Vagina (tissue), 2 donors: ENCODE measurements at regions not wholly inside any gene's neighbourhood (a gene's known extent, or its start where the extent isn't known, plus 50 kb on each side); places are given as distances from the start of the nearest gene placed in this dataset.

Experiments
- DNase-seq, 2 donors: peaks; one replicate each; pipeline ENCODE4 v3.0.0-alpha.2; 2017; ENCODE audit errors: extremely low spot score in 2 of 2
- H3K27ac ChIP-seq: fragments of 200-600 bp; sonication (generic); one replicate; pipeline ENCODE4 v1.5.1; 2019
- H3K27me3 ChIP-seq: fragments of 200-600 bp; sonication (generic); one replicate; pipeline ENCODE4 v1.5.1; 2019
- H3K36me3 ChIP-seq, 2 donors: fragments of 200-600 bp; sonication (generic); one replicate each; pipeline ENCODE4 v1.5.1; 2017 to 2019
- H3K4me1 ChIP-seq: fragments of 200-600 bp; sonication (generic); one replicate; pipeline ENCODE4 v1.5.1; 2019
- H3K4me3 ChIP-seq, 2 donors: fragments of 200-600 bp; sonication (generic); 1 replicate in 1 of 2; 2 replicates in 1 of 2; pipeline ENCODE4 v1.5.1; 2016 to 2019
- H3K9me3 ChIP-seq: fragments of 200-600 bp; sonication (generic); one replicate; pipeline ENCODE4 v1.5.1; 2019
- POLR2A ChIP-seq, 2 donors: fragments of 450-650 bp; IDR thresholded peaks; one replicate each; pipeline ENCODE4 v1.6.1; 2017; ENCODE audit warnings: antibody characterized with exemption in 2 of 2, mild to moderate bottlenecking in 2 of 2, moderate library complexity in 2 of 2
- POLR2AphosphoS5 ChIP-seq, 2 donors: sonication (generic); formaldehyde crosslinking; IDR thresholded peaks; one replicate each; pipeline ENCODE4 v1.9.0; 2017; ENCODE audit warnings: antibody characterized with exemption in 2 of 2, mild to moderate bottlenecking in 2 of 2, low read depth in 1 of 2; ENCODE audit not compliant: insufficient read depth in 1 of 2
- intact Hi-C: fragments of 100-400 bp; cut with DNase I; formaldehyde crosslinking; loops from one replicate; pipeline ENCODE4 v1.15.1; 2023
- TF ChIP-seq, protein P1 (sequence below), 3 experiments: fragments of 450-650 bp in 2 of 3; fragments of 200-600 bp in 1 of 3; sonication (generic) in 1 of 3; IDR thresholded peaks; one replicate each; pipeline ENCODE4 v1.5.1; 2017 to 2019; ENCODE audit warnings: antibody characterized with exemption in 3 of 3, mild to moderate bottlenecking in 2 of 3, moderate library complexity in 2 of 3

DNA sequence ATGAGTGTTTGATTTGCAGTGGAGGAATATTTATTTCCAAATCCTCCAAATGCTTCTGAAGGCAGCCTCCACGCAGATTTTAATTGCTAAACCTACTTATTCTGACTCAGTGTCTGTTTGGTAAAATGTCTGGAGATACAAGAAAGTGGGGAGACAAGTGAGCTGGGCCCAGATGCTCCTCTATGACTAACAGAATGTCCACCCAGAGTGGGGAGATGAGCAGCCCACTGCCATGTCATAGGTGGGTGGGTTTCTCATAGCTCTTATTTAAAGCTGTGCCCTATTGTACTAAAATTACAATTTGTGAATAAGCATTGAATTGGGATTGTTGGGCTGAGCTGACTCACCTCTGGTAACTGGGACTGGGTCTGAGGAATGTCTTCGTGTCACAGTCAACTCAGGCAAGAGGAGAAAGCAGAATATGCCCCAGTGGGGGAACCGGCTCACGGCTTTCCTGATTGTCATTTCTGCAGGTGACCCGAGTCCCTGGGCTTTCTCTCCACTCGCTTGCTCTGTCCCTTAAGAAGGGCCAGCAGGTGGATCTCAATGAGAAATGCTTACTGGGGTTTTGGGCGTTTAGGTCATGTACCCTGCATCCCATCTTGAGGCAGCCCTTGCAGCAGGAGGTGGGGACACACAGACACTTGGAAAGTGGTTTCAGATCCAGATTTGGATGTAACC, 116.3 kb upstream of the SPRED2 start:
- H3K9me3 ChIP-seq, result no peaks in the 10 kb centered on the region
- H3K4me1 ChIP-seq, result no peaks in the 10 kb centered on the region
- no peaks in the 10 kb centered on the region for H3K27me3 ChIP-seq
- no peak overlapping the region for H3K27ac ChIP-seq
- DNase-seq, result no peak
- H3K4me3 ChIP-seq, result no peak overlapping the region
- intact Hi-C loops, result no loop called here
- no peaks in the 10 kb centered on the region for H3K36me3 ChIP-seq
- TF ChIP-seq POLR2AphosphoS5 (IDR thresholded peaks at IDR 0.05; ENCODE audit: insufficient read depth in 1 of 2, low read depth in 1 of 2) (no peak), POLR2A (IDR thresholded peaks at IDR 0.05) (no peak)
- TF ChIP-seq, protein P1, sequence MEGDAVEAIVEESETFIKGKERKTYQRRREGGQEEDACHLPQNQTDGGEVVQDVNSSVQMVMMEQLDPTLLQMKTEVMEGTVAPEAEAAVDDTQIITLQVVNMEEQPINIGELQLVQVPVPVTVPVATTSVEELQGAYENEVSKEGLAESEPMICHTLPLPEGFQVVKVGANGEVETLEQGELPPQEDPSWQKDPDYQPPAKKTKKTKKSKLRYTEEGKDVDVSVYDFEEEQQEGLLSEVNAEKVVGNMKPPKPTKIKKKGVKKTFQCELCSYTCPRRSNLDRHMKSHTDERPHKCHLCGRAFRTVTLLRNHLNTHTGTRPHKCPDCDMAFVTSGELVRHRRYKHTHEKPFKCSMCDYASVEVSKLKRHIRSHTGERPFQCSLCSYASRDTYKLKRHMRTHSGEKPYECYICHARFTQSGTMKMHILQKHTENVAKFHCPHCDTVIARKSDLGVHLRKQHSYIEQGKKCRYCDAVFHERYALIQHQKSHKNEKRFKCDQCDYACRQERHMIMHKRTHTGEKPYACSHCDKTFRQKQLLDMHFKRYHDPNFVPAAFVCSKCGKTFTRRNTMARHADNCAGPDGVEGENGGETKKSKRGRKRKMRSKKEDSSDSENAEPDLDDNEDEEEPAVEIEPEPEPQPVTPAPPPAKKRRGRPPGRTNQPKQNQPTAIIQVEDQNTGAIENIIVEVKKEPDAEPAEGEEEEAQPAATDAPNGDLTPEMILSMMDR (IDR thresholded peaks at IDR 0.05), result no peak

DNA sequence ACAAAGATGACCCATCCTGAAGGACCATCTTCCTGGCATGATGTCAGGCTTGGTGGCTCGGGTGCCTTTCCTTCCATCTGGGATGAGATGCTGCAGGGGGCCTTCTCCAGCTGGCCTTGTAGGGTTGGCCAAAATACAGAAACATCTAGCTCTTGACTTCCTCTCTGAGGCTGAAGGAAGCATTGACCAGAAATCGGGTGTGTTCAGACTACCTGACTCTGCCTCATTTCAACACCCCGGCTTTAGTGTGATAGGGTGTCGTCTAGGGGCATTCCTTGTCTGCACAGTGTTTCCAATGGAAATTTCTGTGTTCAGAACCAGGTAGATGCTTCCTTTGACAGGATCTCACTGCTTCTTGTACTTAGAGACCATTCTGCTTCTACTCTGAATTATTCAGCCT, 115.7 kb upstream of the SPRED2 start:
- intact Hi-C loops, result no loop called here
- H3K4me3 ChIP-seq, result no peak overlapping the region

GRCh38 chr2:65545837-65546805, 113.7 kb upstream of the SPRED2 start:
- Histone ChIP-seq H3K36me3 (no peaks in the 10 kb centered on the region), H3K9me3 (no peaks in the 10 kb centered on the region), H3K4me1 (no peaks in the 10 kb centered on the region), H3K27me3 (no peaks in the 10 kb centered on the region), H3K4me3 (no peak overlapping the region), H3K27ac (no peak overlapping the region)
- no peak for DNase-seq
- intact Hi-C loops, result no loop called here
- TF ChIP-seq, protein P1 (IDR thresholded peaks at IDR 0.05), result no peak
- TF ChIP-seq POLR2A (IDR thresholded peaks at IDR 0.05) (no peak), POLR2AphosphoS5 (IDR thresholded peaks at IDR 0.05; ENCODE audit: insufficient read depth in 1 of 2, low read depth in 1 of 2) (no peak)

More for the DNA sequence above, 115.7 kb upstream of the SPRED2 start:
- TF ChIP-seq POLR2A (IDR thresholded peaks at IDR 0.05) (no peak), POLR2AphosphoS5 (IDR thresholded peaks at IDR 0.05; ENCODE audit: insufficient read depth in 1 of 2, low read depth in 1 of 2) (no peak)
- TF ChIP-seq, protein P1 (IDR thresholded peaks at IDR 0.05), result no peak
- DNase-seq, result no peak
- no peak overlapping the region for H3K27ac ChIP-seq
- no peaks in the 10 kb centered on the region for H3K36me3 ChIP-seq
- H3K27me3 ChIP-seq, result no peaks in the 10 kb centered on the region
- no peaks in the 10 kb centered on the region for H3K4me1 ChIP-seq
- no peaks in the 10 kb centered on the region for H3K9me3 ChIP-seq

- DNase-seq, result no peak
- no peaks in the 10 kb centered on the region for H3K36me3 ChIP-seq
- intact Hi-C loops, result no loop called here
Measured at GRCh38 chr2:65541773-65542172, 109.4 kb upstream of the SPRED2 start.

More at GRCh38 chr2:65541773-65542172, 109.4 kb upstream of the SPRED2 start:
- Histone ChIP-seq H3K4me3 (no peak overlapping the region), H3K27me3 (no peaks in the 10 kb centered on the region), H3K27ac (no peak overlapping the region), H3K9me3 (no peaks in the 10 kb centered on the region), H3K4me1 (no peaks in the 10 kb centered on the region)
- TF ChIP-seq POLR2A (IDR thresholded peaks at IDR 0.05) (no peak), POLR2AphosphoS5 (IDR thresholded peaks at IDR 0.05; ENCODE audit: insufficient read depth in 1 of 2, low read depth in 1 of 2) (no peak)
- TF ChIP-seq, protein P1 (IDR thresholded peaks at IDR 0.05), result no peak
